Endothelial cell of umbilical vein (primary cell): ENCODE measurements at regions not wholly inside any gene's neighbourhood (a gene's known extent, or its start where the extent isn't known, plus 50 kb on each side); places are given as distances from the start of the nearest gene placed in this dataset.

Experiments
- BruUV-seq: library from RNA; stranded (reverse); fragments of 400-500 nt; replicated peaks from 2 replicates; lab custom pipeline; 2021; lab: Mats Ljungman, UMichigan
- CTCF ChIA-PET: fragments of 300-600, 350-600 bp; sonication (Branson Sonifier 250); formaldehyde crosslinking; loops from one replicate; lab custom pipeline; 2021; ENCODE audit warnings: antibody characterized with exemption, inconsistent platforms; lab: Charles Lee
- POLR2A ChIA-PET: fragments of 300-600, 350-600 bp; sonication (Branson Sonifier 250); formaldehyde crosslinking; loops from one replicate; lab custom pipeline; 2021; ENCODE audit warnings: antibody characterized with exemption, inconsistent platforms; lab: Charles Lee
- DNase-seq: peaks from one replicate; pipeline ENCODE4 v3.0.0-alpha.2; 2011; ENCODE audit warnings: low read depth, low spot score
- FAIRE-seq: peaks from 2 replicates; lab custom pipeline; 2011; peaks lifted over from hg19 to GRCh38; lab: Jason Lieb, UNC
- H2AFZ ChIP-seq: 2 replicates; pipeline ENCODE4 v1.6.0; 2012; ENCODE audit warnings: low read depth, low read length, control low read depth, inconsistent platforms
- H3K27ac ChIP-seq: 2 replicates; pipeline ENCODE4 v1.5.1; 2011; ENCODE audit warnings: low read depth, mild to moderate bottlenecking, control low read depth, low read length, moderate library complexity; ENCODE audit not compliant: insufficient read depth
- H3K27me3 ChIP-seq, 2 experiments: 2 replicates each; pipeline versions ENCODE4 v1.6.0 to v1.6.1; 2011; ENCODE audit warnings: low read length in 2 of 2, mixed read lengths in 1 of 2; ENCODE audit not compliant: control insufficient read depth in 2 of 2, insufficient read depth in 2 of 2
- H3K36me3 ChIP-seq, 2 experiments: 2 replicates in 1 of 2; 3 replicates in 1 of 2; pipeline ENCODE4 v1.5.1; 2011; ENCODE audit warnings: low read length in 2 of 2, mild to moderate bottlenecking in 1 of 2, moderate library complexity in 1 of 2; ENCODE audit not compliant: control insufficient read depth in 2 of 2, insufficient read depth in 2 of 2; ENCODE audit errors: extremely low read depth in 1 of 2
- H3K4me1 ChIP-seq: 3 replicates; pipeline ENCODE4 v1.5.1; 2011; ENCODE audit warnings: mild to moderate bottlenecking, low read length; ENCODE audit not compliant: control insufficient read depth, insufficient read depth; ENCODE audit errors: extremely low read depth
- H3K4me2 ChIP-seq: 2 replicates; pipeline ENCODE4 v1.6.1; 2011; ENCODE audit warnings: low read length, control low read depth, mixed read lengths; ENCODE audit not compliant: insufficient read depth
- H3K4me3 ChIP-seq, 3 experiments: fragments of 200-600 bp in 1 of 3; sonication (generic), shearing (Covaris generic) in 1 of 3; replicated peaks in 1 of 3; 2 replicates each; pipeline ENCODE4 v1.5.1; 2011 to 2016; ENCODE audit warnings: control low read depth in 3 of 3, low read length in 3 of 3, mild to moderate bottlenecking in 2 of 3, inconsistent platforms in 1 of 3, low read depth in 1 of 3, moderate library complexity in 1 of 3; ENCODE audit not compliant: insufficient read depth in 1 of 3
- H3K79me2 ChIP-seq: 2 replicates; pipeline ENCODE4 v1.6.0; 2012; ENCODE audit warnings: low read length, inconsistent platforms; ENCODE audit not compliant: control insufficient read depth, insufficient read depth
- H3K9ac ChIP-seq: replicated peaks from 2 replicates; pipeline ENCODE3; 2011; ENCODE audit warnings: low read length, control low read depth; ENCODE audit not compliant: insufficient read depth; ENCODE audit errors: extremely low read depth
- H3K9me1 ChIP-seq: replicated peaks from 3 replicates; pipeline ENCODE4 v1.6.0; 2011; ENCODE audit warnings: mild to moderate bottlenecking, low read length; ENCODE audit not compliant: control insufficient read depth, insufficient read depth; ENCODE audit errors: extremely low read depth
- H3K9me3 ChIP-seq: replicated peaks from 2 replicates; pipeline ENCODE4 v1.5.1; 2012; ENCODE audit warnings: low read length, inconsistent platforms; ENCODE audit not compliant: control insufficient read depth, insufficient read depth
- H4K20me1 ChIP-seq: replicated peaks from 2 replicates; pipeline ENCODE3; 2011; ENCODE audit warnings: mild to moderate bottlenecking, low read length; ENCODE audit not compliant: control insufficient read depth, insufficient read depth; ENCODE audit errors: extremely low read depth
- CTCF ChIP-seq, 2 donors: IDR thresholded peaks; 1 replicate in 1 of 2; 2 replicates in 1 of 2; pipeline ENCODE4 v1.5.1; 2011; ENCODE audit warnings: low read length in 2 of 2, mild to moderate bottlenecking in 2 of 2, moderate library complexity in 2 of 2, control low read depth in 1 of 2, inconsistent platforms in 1 of 2, low read depth in 1 of 2; ENCODE audit not compliant: insufficient read depth in 1 of 2; ENCODE audit errors: extremely low read depth in 1 of 2
- EZH2 ChIP-seq: IDR thresholded peaks from 2 replicates; pipeline ENCODE4 v1.6.1; 2012; ENCODE audit warnings: borderline replicate concordance, low read depth, mild to moderate bottlenecking, moderate library complexity, low read length, inconsistent platforms; ENCODE audit not compliant: severe bottlenecking
- FOS ChIP-seq: IDR thresholded peaks from 2 replicates; pipeline ENCODE4 v1.6.1; 2011; ENCODE audit warnings: mild to moderate bottlenecking, low read length, moderate library complexity, borderline replicate concordance; ENCODE audit not compliant: insufficient read depth
- GATA2 ChIP-seq: IDR thresholded peaks from 2 replicates; pipeline ENCODE4 v1.7.0; 2011; ENCODE audit warnings: low read depth, mild to moderate bottlenecking, moderate library complexity, mixed read lengths, low read length; ENCODE audit not compliant: insufficient read length, insufficient read depth
- JUN ChIP-seq: IDR thresholded peaks from 2 replicates; pipeline ENCODE4 v1.6.1; 2011; ENCODE audit warnings: borderline replicate concordance, low read depth; ENCODE audit not compliant: insufficient read length, insufficient read depth
- MAX ChIP-seq: IDR thresholded peaks from 2 replicates; pipeline ENCODE4 v1.6.1; 2011; ENCODE audit not compliant: insufficient read depth, insufficient read length
- MYC ChIP-seq: IDR thresholded peaks from one replicate; pipeline ENCODE4 v1.6.1; 2011; ENCODE audit warnings: mild to moderate bottlenecking, low read depth, low read length
- POLR2A ChIP-seq: IDR thresholded peaks from 2 replicates; pipeline ENCODE4 v1.6.1; 2012; ENCODE audit warnings: low read depth, mild to moderate bottlenecking, control low read depth, low read length
- POLR2AphosphoS5 ChIP-seq: IDR thresholded peaks from 2 replicates; pipeline ENCODE4 v1.6.1; 2012; ENCODE audit warnings: low read depth, mild to moderate bottlenecking, control low read depth, low read length, moderate library complexity; ENCODE audit not compliant: insufficient read depth
- dilution Hi-C: fragments of 300-500 bp; cut with MboI; formaldehyde crosslinking; loops from one replicate; pipeline ENCODE4 v1.15.0; 2019; ENCODE audit warnings: low sequenced_read_pairs; ENCODE audit not compliant: extremely low pct_ligation_motif_present
- intact Hi-C: fragments of 100-400 bp; cut with micrococcal nuclease; formaldehyde crosslinking; loops from one replicate; pipeline ENCODE4 v1.10.0; 2022

- dilution Hi-C loops (no loop called here), intact Hi-C loops (no loop called here)
- no peak for FAIRE-seq
- Histone ChIP-seq H3K9me1 (no peaks in the 10 kb centered on the region), H3K79me2 (no peaks in the 10 kb centered on the region), H3K9ac (no peak overlapping the region), H2AFZ (no peak overlapping the region), H4K20me1 (no peaks in the 10 kb centered on the region), H3K27ac (no peak overlapping the region), H3K4me1 (no peaks in the 10 kb centered on the region), H3K4me3 (no peak overlapping the region), H3K27me3 (no peaks in the 10 kb centered on the region), H3K4me2 (no peak overlapping the region), H3K9me3 (no peaks in the 10 kb centered on the region), H3K36me3 (no peaks in the 10 kb centered on the region)
- no peak for TF ChIP-seq EZH2
- TF ChIP-seq CTCF (IDR thresholded peaks at IDR 0.05; ENCODE audit: extremely low read depth in 1 of 2, insufficient read depth in 1 of 2, low read depth in 1 of 2, low read length in 2 of 2): no peak
- TF ChIP-seq MAX: no peak
- no TSS peak for BruUV-seq
- ChIA-PET POLR2A (no interaction called here), CTCF (interaction anchor here (1.2 to 1.9 kb wide), 3 partner anchors 8 to 236 kb away, joined by 4 to 11 read pairs (median 6); no protein-coding TSS in a partner anchor)
- DNase-seq: no peak
Observed at GRCh38 chr3:112742934-112743333, 102.0 kb upstream of the CCDC80 start.

- TF ChIP-seq MYC (no peak), GATA2 (no peak), EZH2 (no peak), MAX (no peak), POLR2AphosphoS5 (no peak), CTCF (IDR thresholded peaks at IDR 0.05; ENCODE audit: extremely low read depth in 1 of 2, insufficient read depth in 1 of 2, low read depth in 1 of 2, low read length in 2 of 2) (no peak), FOS (no peak), POLR2A (no peak), JUN (no peak)
- Histone ChIP-seq H4K20me1 (no peaks in the 10 kb centered on the region), H3K36me3 (no peaks in the 10 kb centered on the region), H3K9me1 (no peaks in the 10 kb centered on the region), H3K79me2 (no peaks in the 10 kb centered on the region), H3K4me2 (no peak overlapping the region), H3K4me3 (no peak overlapping the region), H3K9me3 (no peaks in the 10 kb centered on the region), H3K9ac (no peak overlapping the region), H3K27me3 (no peaks in the 10 kb centered on the region), H2AFZ (no peak overlapping the region), H3K27ac (no peak overlapping the region), H3K4me1 (no peaks in the 10 kb centered on the region)
- CTCF ChIA-PET: interaction anchor here (1.0 kb wide), 1 partner anchor 72 kb away, joined by 3 read pairs; no protein-coding TSS in a partner anchor
- FAIRE-seq: no peak
- POLR2A ChIA-PET: no interaction called here
- BruUV-seq: no TSS peak
- DNase-seq: no peak
- dilution Hi-C loops (no loop called here), intact Hi-C loops (no loop called here)
Observed at GRCh38 chr3:112741983-112742382, 101.0 kb upstream of the CCDC80 start.
